Kidney (tissue), 13 donors: ENCODE measurements at regions not wholly inside any gene's neighbourhood (a gene's known extent, or its start where the extent isn't known, plus 50 kb on each side); places are given as distances from the start of the nearest gene placed in this dataset.
"Not testable (repeated sequence)": the region's sequence is repeated elsewhere in the genome, so short reads cannot be mapped to it uniquely, and the experiment has no call there.

Experiments used
- DNase-seq, 5 donors: peaks; one replicate each; pipeline ENCODE4 v3.0.0-alpha.2; 2013 to 2020
- FAIRE-seq: peaks from 2 replicates; lab custom pipeline; 2012; peaks lifted over from hg19 to GRCh38; lab: Jason Lieb, UNC
- H3K27ac ChIP-seq, 2 donors: one replicate each; pipeline ENCODE4 v1.7.0; 2013; ENCODE audit warnings: low read depth in 2 of 2, low read length in 2 of 2, inconsistent platforms in 1 of 2
- H3K27me3 ChIP-seq: one replicate; pipeline ENCODE4 v1.7.1; 2013; ENCODE audit warnings: low read length, inconsistent platforms; ENCODE audit not compliant: control insufficient read depth, insufficient read depth
- H3K36me3 ChIP-seq, 3 donors: one replicate each; pipeline versions ENCODE4 v1.7.0 to v1.7.1; 2013; ENCODE audit warnings: low read length in 3 of 3, control low read depth in 1 of 3, inconsistent platforms in 1 of 3; ENCODE audit not compliant: insufficient read depth in 3 of 3, control insufficient read depth in 2 of 3
- H3K4me1 ChIP-seq, 3 donors: one replicate each; pipeline versions ENCODE4 v1.7.0 to v1.7.1; 2013; ENCODE audit warnings: low read length in 3 of 3, inconsistent platforms in 1 of 3, low read depth in 1 of 3; ENCODE audit not compliant: control insufficient read depth in 2 of 3, insufficient read depth in 2 of 3
- H3K4me3 ChIP-seq, 3 donors: one replicate each; pipeline versions ENCODE4 v1.7.0 to v1.8.1; 2013; ENCODE audit warnings: low read length in 3 of 3, control low read depth in 1 of 3, inconsistent platforms in 1 of 3
- H3K9ac ChIP-seq, 3 donors: one replicate each; pipeline versions ENCODE4 v1.7.0 to v1.7.1; 2013; ENCODE audit warnings: low read length in 3 of 3, control low read depth in 1 of 3, inconsistent platforms in 1 of 3
- H3K9me3 ChIP-seq, 3 donors: one replicate each; pipeline versions ENCODE4 v1.7.0 to v1.7.1; 2013; ENCODE audit warnings: low read length in 3 of 3, control low read depth in 1 of 3, inconsistent platforms in 1 of 3; ENCODE audit not compliant: control insufficient read depth in 2 of 3, insufficient read depth in 1 of 3
- CTCF ChIP-seq: IDR thresholded peaks from 3 replicates; pipeline ENCODE4 v1.5.1; 2012; ENCODE audit warnings: mild to moderate bottlenecking, moderate library complexity, borderline replicate concordance; ENCODE audit not compliant: insufficient read depth; ENCODE audit errors: extremely low read depth
- intact Hi-C: fragments of 100-400 bp; cut with DNase I; formaldehyde crosslinking; loops from one replicate; pipeline ENCODE4 v1.11.1; 2022
- donor health status: control.
- donor health status: control.
- donor health status: control.
- donor health status: control.
- donor health status: control.
- donor health status: DM: yes; HTN: yes; CAD: no.
- donor health status: Normal renal cell carcinoma (clear cell type).

- H3K9me3 ChIP-seq: no peaks in the 10 kb centered on the region
- TF ChIP-seq CTCF: no peak
- FAIRE-seq (no peak), DNase-seq (no peak)
- no peaks in the 10 kb centered on the region for H3K4me1 ChIP-seq
- H3K27me3 ChIP-seq: peaks cover under 1% of the 10 kb centered on the region
- no peaks in the 10 kb centered on the region for H3K36me3 ChIP-seq
- H3K9ac ChIP-seq: no peak overlapping the region
- no peak overlapping the region for H3K27ac ChIP-seq
- no peak overlapping the region for H3K4me3 ChIP-seq
- intact Hi-C loops: no loop called here
Observed at GRCh38 chr7:55261386-55261770, 103.8 kb upstream of the LANCL2 start.

GRCh38 chr7:55265328-55265727 is 99.8 kb upstream of the LANCL2 start:
- DNase-seq, H3K27ac ChIP-seq, H3K4me1 ChIP-seq, H3K4me3 ChIP-seq, intact Hi-C loops, FAIRE-seq, H3K9ac ChIP-seq, H3K36me3 ChIP-seq, H3K27me3 ChIP-seq, H3K9me3 ChIP-seq: not testable (repeated sequence)

DNA sequence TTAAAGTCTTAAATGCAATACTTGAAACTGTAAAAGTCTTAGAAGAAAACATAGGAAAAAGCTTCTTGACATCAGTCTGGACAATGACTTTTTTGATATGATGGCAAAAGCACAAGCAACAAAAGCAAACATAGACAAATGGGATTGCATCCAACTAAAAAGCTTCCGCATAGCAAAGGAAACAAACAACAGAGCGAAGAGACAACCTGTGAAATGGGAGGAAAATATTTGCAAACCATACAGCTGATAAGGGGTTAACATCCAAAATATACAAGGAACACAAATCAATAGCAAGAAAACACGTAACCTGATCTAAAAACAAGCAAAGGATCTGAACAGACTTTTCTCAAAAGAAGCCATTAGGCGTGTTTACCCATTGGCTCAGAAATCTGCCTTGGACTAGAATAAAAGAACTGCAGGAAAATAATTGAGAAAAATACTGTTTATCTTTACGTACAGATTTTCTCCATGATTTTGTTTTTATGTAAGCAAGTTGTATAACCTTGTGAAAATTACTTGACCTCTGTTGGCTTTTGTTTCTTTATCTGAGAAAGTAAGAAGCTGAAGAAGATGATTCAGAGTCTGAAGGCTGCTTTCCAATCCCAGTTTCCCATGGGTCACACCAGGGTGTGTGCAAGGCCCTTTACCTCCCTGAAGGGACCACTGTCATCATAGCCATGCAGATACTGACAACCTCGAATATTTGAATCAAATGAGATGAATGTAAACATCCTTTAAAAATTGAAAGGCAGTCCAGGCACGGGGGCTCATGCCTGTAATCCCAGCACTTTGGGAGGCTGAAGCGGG is 99.1 kb upstream of the LANCL2 start:
- H3K9ac ChIP-seq: no peak overlapping the region

More for the DNA sequence above, 99.1 kb upstream of the LANCL2 start:
- no peaks in the 10 kb centered on the region for H3K9me3 ChIP-seq
- TF ChIP-seq CTCF: no peak
- FAIRE-seq (no peak), DNase-seq (no peak)
- H3K27ac ChIP-seq: no peak overlapping the region
- H3K4me3 ChIP-seq: no peak overlapping the region
- intact Hi-C loops: no loop called here
- no peaks in the 10 kb centered on the region for H3K27me3 ChIP-seq
- no peaks in the 10 kb centered on the region for H3K4me1 ChIP-seq
- no peaks in the 10 kb centered on the region for H3K36me3 ChIP-seq
